ENCODE measurements at regions not wholly inside any gene's neighbourhood (a gene's known extent, or its start where the extent isn't known, plus 50 kb on each side); places are given as distances from the start of the nearest gene placed in this dataset.

GRCh38 chr4:189126040-189126439, 814.6 kb upstream of the FRG1 start:
- no peaks in the 10 kb centered on the region for H3K4me1 Mint-ChIP-seq
- H3K9me3 ChIP-seq (ENCODE audit: control insufficient read depth, low read length), result no peaks in the 10 kb centered on the region
- peaks cover 14% of the 10 kb centered on the region for H3K9me3 Mint-ChIP-seq
- no peak for TF ChIP-seq CTCF (conservative IDR thresholded peaks at IDR 0.05)
- H3K27me3 Mint-ChIP-seq (ENCODE audit: insufficient read depth), result no peaks in the 10 kb centered on the region
- no peaks in the 10 kb centered on the region for H3K4me1 ChIP-seq (ENCODE audit: control insufficient read depth, insufficient read depth, low read length)
- no peak overlapping the region for H3K27ac Mint-ChIP-seq
- no peak overlapping the region for H3K9ac ChIP-seq (ENCODE audit: extremely low read depth, low read length, poor library complexity, severe bottlenecking)
- H3K27me3 ChIP-seq (ENCODE audit: control insufficient read depth, insufficient read depth, low read length, poor library complexity, severe bottlenecking), result no peaks in the 10 kb centered on the region
- H3K36me3 ChIP-seq (ENCODE audit: control insufficient read depth, insufficient read depth, low read length), result no peaks in the 10 kb centered on the region
- no peak for DNase-seq
- H3K36me3 Mint-ChIP-seq (ENCODE audit: low read depth), result no peaks in the 10 kb centered on the region
- 86% methylated on average over 2 of the region's 2 CpGs; no CpG with 5 or more reads in 1 of the 2 experiments for WGBS, 2 experiments (ENCODE audit: insufficient coverage in 1 of 2, insufficient read length in 1 of 2)
- H3K4me3 Mint-ChIP-seq, result no peak overlapping the region
- H3K4me3 ChIP-seq (ENCODE audit: low read length), result no peak overlapping the region
- H3K27ac ChIP-seq (ENCODE audit: low read depth, low read length), result no peak overlapping the region

- Histone ChIP-seq H3K9me3 (ENCODE audit: control insufficient read depth, low read length) (no peaks in the 10 kb centered on the region), H3K27ac (ENCODE audit: low read depth, low read length) (no peak overlapping the region), H3K9ac (ENCODE audit: extremely low read depth, low read length, poor library complexity, severe bottlenecking) (no peak overlapping the region), H3K36me3 (ENCODE audit: control insufficient read depth, insufficient read depth, low read length) (no peaks in the 10 kb centered on the region), H3K4me3 (ENCODE audit: low read length) (no peak overlapping the region), H3K4me1 (ENCODE audit: control insufficient read depth, insufficient read depth, low read length) (no peaks in the 10 kb centered on the region), H3K27me3 (ENCODE audit: control insufficient read depth, insufficient read depth, low read length, poor library complexity, severe bottlenecking) (no peaks in the 10 kb centered on the region)
- 78 to 100% methylated on average over 2 to 4 of the region's 4 CpGs for WGBS, 2 experiments (ENCODE audit: insufficient coverage in 1 of 2, insufficient read length in 1 of 2)
- no peak for DNase-seq
- Mint-ChIP-seq H3K9me3 (peaks cover 4% of the 10 kb centered on the region), H3K36me3 (ENCODE audit: low read depth) (no peaks in the 10 kb centered on the region), H3K27me3 (ENCODE audit: insufficient read depth) (no peaks in the 10 kb centered on the region), H3K27ac (no peak overlapping the region), H3K4me1 (no peaks in the 10 kb centered on the region), H3K4me3 (no peak overlapping the region)
- TF ChIP-seq CTCF (conservative IDR thresholded peaks at IDR 0.05), result no peak
These were observed 812.3 kb upstream of the FRG1 start for GRCh38 chr4:189128341-189128740.

GRCh38 chr4:189129044-189129694, 811.5 kb upstream of the FRG1 start:
- Histone ChIP-seq H3K4me1 (ENCODE audit: control insufficient read depth, insufficient read depth, low read length) (no peaks in the 10 kb centered on the region), H3K27ac (ENCODE audit: low read depth, low read length) (no peak overlapping the region), H3K9ac (ENCODE audit: extremely low read depth, low read length, poor library complexity, severe bottlenecking) (no peak overlapping the region), H3K9me3 (ENCODE audit: control insufficient read depth, low read length) (no peaks in the 10 kb centered on the region), H3K4me3 (ENCODE audit: low read length) (no peak overlapping the region), H3K36me3 (ENCODE audit: control insufficient read depth, insufficient read depth, low read length) (no peaks in the 10 kb centered on the region), H3K27me3 (ENCODE audit: control insufficient read depth, insufficient read depth, low read length, poor library complexity, severe bottlenecking) (no peaks in the 10 kb centered on the region)
- H3K36me3 Mint-ChIP-seq (ENCODE audit: low read depth), result no peaks in the 10 kb centered on the region
- 89 to 93% methylated on average over 6 to 10 of the region's 10 CpGs for WGBS, 2 experiments (ENCODE audit: insufficient coverage in 1 of 2, insufficient read length in 1 of 2)
- no peak for TF ChIP-seq CTCF (conservative IDR thresholded peaks at IDR 0.05)
- no peak for DNase-seq
- peaks cover 4% of the 10 kb centered on the region for H3K9me3 Mint-ChIP-seq
- H3K4me1 Mint-ChIP-seq, result no peaks in the 10 kb centered on the region
- no peak overlapping the region for H3K4me3 Mint-ChIP-seq
- no peaks in the 10 kb centered on the region for H3K27me3 Mint-ChIP-seq (ENCODE audit: insufficient read depth)
- H3K27ac Mint-ChIP-seq, result no peak overlapping the region

Measured in endodermal cell (in vitro differentiated cells).